HG03442 (cell line): ENCODE measurements at regions not wholly inside any gene's neighbourhood (a gene's known extent, or its start where the extent isn't known, plus 50 kb on each side); places are given as distances from the start of the nearest gene placed in this dataset.

Experiments
- ATAC-seq: cut with Tn5 transposase; IDR thresholded peaks from one replicate; pipeline ENCODE4 v1.9.1; 2021; ENCODE audit warnings: mild to moderate bottlenecking, moderate library complexity; ENCODE audit not compliant: unreplicated experiment

GRCh38 chr5:51027271-51027670 is 356.0 kb upstream of the ISL1 start:
- ATAC-seq, result no peak

- ATAC-seq, result no peak
Observed at GRCh38 chr5:51028394-51028793, 354.9 kb upstream of the ISL1 start.

GRCh38 chr5:51033215-51033614 is 350.0 kb upstream of the ISL1 start:
- no peak for ATAC-seq

GRCh38 chr5:51034222-51034901 is 348.9 kb upstream of the ISL1 start:
- ATAC-seq, result no peak

GRCh38 chr5:51039424-51040329 is 343.6 kb upstream of the ISL1 start:
- no peak for ATAC-seq

- ATAC-seq, result no peak
Observed at GRCh38 chr5:51043745-51044144, 339.5 kb upstream of the ISL1 start.

GRCh38 chr5:51047369-51047768 is 335.9 kb upstream of the ISL1 start:
- no peak for ATAC-seq

GRCh38 chr5:51053361-51053760 is 329.9 kb upstream of the ISL1 start:
- no peak for ATAC-seq

GRCh38 chr5:51060953-51061352 is 322.3 kb upstream of the ISL1 start:
- ATAC-seq, result no peak

- no peak for ATAC-seq
Observed at GRCh38 chr5:51072937-51073336, 310.3 kb upstream of the ISL1 start.

- ATAC-seq, result no peak
Observed at GRCh38 chr5:51082741-51083140, 300.5 kb upstream of the ISL1 start.

GRCh38 chr5:51091816-51092215 is 291.4 kb upstream of the ISL1 start:
- no peak for ATAC-seq

GRCh38 chr5:51095486-51095885 is 287.8 kb upstream of the ISL1 start:
- no peak for ATAC-seq

GRCh38 chr5:51096859-51097258 is 286.4 kb upstream of the ISL1 start:
- ATAC-seq, result no peak

- ATAC-seq, result no peak
Observed at GRCh38 chr5:51099173-51099853, 283.9 kb upstream of the ISL1 start.

- no peak for ATAC-seq
Observed at GRCh38 chr5:51104556-51104955, 278.7 kb upstream of the ISL1 start.

GRCh38 chr5:51109786-51110410 is 273.4 kb upstream of the ISL1 start:
- no peak for ATAC-seq

- no peak for ATAC-seq
Observed at GRCh38 chr5:51131266-51131665, 252.0 kb upstream of the ISL1 start.

- no peak for ATAC-seq
Observed at GRCh38 chr5:51138164-51138563, 245.1 kb upstream of the ISL1 start.

GRCh38 chr5:51148437-51148836 is 234.8 kb upstream of the ISL1 start:
- ATAC-seq, result no peak

GRCh38 chr5:51156222-51156621 is 227.0 kb upstream of the ISL1 start:
- no peak for ATAC-seq
